ENCODE measurements at regions not wholly inside any gene's neighbourhood (a gene's known extent, or its start where the extent isn't known, plus 50 kb on each side); places are given as distances from the start of the nearest gene placed in this dataset.

DNA sequence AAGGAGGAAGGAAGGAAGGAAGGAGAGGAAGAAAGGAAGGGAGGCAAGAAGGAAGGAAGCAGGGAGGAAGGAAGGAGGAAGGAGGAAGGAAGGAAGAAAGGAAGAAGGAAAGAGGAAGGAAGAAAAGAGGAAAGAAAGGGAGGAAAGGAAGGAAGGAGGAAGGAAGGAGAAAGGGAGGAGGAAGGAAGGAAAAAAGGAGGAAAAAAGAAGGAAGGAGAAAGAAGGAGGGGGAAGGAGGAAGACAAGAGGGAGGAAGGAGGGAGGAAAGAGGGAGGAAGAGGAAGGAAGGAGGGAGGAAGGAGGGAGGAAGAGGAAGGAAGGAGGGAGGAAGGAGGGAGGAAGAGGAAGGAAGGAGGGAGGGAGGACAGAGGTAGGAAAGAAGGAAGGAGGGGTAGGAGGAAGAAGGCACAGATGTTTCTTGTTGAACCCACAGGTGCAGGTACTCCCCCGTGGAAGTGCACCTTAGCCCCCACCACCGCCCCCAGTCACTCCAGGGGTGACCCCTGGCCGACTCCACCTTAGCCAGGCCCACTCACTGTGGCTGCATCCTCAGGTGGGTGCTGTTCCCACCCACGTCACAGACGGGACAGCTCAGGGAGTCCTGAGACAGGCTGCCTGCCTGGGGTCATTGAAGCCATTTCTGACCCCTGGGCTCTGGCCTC is 57.9 kb upstream of the TTC34 start:
- no TSS peak for BruUV-seq (replicated peaks)

DNA sequence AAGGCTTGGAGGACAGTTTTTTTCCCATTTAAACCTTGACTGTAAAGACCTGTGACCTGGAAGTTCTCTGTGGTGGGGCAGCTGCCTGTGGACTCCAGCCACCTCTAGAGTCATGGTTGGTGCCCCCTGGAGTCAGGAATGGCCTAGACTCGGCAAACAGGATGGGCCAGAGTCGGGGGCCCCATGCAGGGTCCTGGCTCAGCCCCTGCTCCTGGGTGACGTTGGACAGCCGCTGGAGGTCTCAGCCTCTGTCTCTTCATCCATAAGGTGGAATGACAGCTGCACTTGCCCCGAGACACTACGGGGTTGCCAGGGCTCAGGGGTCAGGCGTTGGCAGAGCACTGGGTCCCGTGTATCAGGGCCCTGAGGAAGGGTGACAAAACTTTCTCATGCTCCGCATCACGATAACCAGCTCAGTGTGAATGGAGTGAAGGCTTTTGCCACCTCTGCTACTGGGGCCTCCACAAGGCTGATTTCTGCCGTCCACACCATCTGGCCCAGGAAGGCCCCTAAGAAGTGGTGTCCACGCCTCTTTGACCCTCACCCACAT is 58.5 kb upstream of the TTC34 start:
- Histone ChIP-seq H3K4me2 (ENCODE audit: low read length) (no peak overlapping the region), H4K20me1 (ENCODE audit: insufficient read depth, low read length) (no peaks in the 10 kb centered on the region), H3K4me3 (ENCODE audit: low read depth, low read length, poor library complexity, severe bottlenecking) (no peak overlapping the region), H3K9me2 (ENCODE audit: insufficient read depth, low read length) (no peaks in the 10 kb centered on the region), H3K36me3 (ENCODE audit: insufficient read depth, low read length) (no peaks in the 10 kb centered on the region), H2AFZ (ENCODE audit: low read length) (no peak overlapping the region), H3K79me2 (ENCODE audit: insufficient read depth, low read depth, low read length) (no peaks in the 10 kb centered on the region), H3K27ac (ENCODE audit: low read depth, low read length, poor library complexity, severe bottlenecking) (no peak overlapping the region), H3K4me1 (ENCODE audit: insufficient read depth, low read length, poor library complexity, severe bottlenecking) (no peaks in the 10 kb centered on the region), H3K9me3 (ENCODE audit: low read length) (peaks cover 10% of the 10 kb centered on the region; the same call in 1 of the 2 replicates)
- intact Hi-C loops (cut with micrococcal nuclease; ENCODE audit: unreplicated experiment), result no loop called here
- TF ChIP-seq EZH2phosphoT487 (IDR thresholded peaks at IDR 0.05; ENCODE audit: borderline replicate concordance, low read depth, low read length) (no peak), CTCF (conservative IDR thresholded peaks at IDR 0.05; ENCODE audit: low read length) (no peak)
- ChIA-PET CTCF (ENCODE audit: unreplicated experiment) (no interaction called here), POLR2A (no interaction called here)
- DNase-seq (ENCODE audit: low spot score), result no peak
- no TSS peak for BruUV-seq (replicated peaks)

More for the DNA sequence above, 57.9 kb upstream of the TTC34 start:
- Histone ChIP-seq H3K9me3 (ENCODE audit: low read length) (peaks cover 10% of the 10 kb centered on the region; the same call in 1 of the 2 replicates), H3K9me2 (ENCODE audit: insufficient read depth, low read length) (no peaks in the 10 kb centered on the region), H3K27ac (ENCODE audit: low read depth, low read length, poor library complexity, severe bottlenecking) (no peak overlapping the region), H3K36me3 (ENCODE audit: insufficient read depth, low read length) (no peaks in the 10 kb centered on the region), H3K4me1 (ENCODE audit: insufficient read depth, low read length, poor library complexity, severe bottlenecking) (no peaks in the 10 kb centered on the region), H2AFZ (ENCODE audit: low read length) (no peak overlapping the region), H3K4me2 (ENCODE audit: low read length) (no peak overlapping the region), H3K4me3 (ENCODE audit: low read depth, low read length, poor library complexity, severe bottlenecking) (no peak overlapping the region), H4K20me1 (ENCODE audit: insufficient read depth, low read length) (no peaks in the 10 kb centered on the region), H3K79me2 (ENCODE audit: insufficient read depth, low read depth, low read length) (no peaks in the 10 kb centered on the region)
- ChIA-PET POLR2A (no interaction called here), CTCF (ENCODE audit: unreplicated experiment) (no interaction called here)
- intact Hi-C loops (cut with micrococcal nuclease; ENCODE audit: unreplicated experiment), result no loop called here
- DNase-seq (ENCODE audit: low spot score), result no peak
- TF ChIP-seq EZH2phosphoT487 (IDR thresholded peaks at IDR 0.05; ENCODE audit: borderline replicate concordance, low read depth, low read length) (no peak), CTCF (conservative IDR thresholded peaks at IDR 0.05; ENCODE audit: low read length) (no peak)

DNA sequence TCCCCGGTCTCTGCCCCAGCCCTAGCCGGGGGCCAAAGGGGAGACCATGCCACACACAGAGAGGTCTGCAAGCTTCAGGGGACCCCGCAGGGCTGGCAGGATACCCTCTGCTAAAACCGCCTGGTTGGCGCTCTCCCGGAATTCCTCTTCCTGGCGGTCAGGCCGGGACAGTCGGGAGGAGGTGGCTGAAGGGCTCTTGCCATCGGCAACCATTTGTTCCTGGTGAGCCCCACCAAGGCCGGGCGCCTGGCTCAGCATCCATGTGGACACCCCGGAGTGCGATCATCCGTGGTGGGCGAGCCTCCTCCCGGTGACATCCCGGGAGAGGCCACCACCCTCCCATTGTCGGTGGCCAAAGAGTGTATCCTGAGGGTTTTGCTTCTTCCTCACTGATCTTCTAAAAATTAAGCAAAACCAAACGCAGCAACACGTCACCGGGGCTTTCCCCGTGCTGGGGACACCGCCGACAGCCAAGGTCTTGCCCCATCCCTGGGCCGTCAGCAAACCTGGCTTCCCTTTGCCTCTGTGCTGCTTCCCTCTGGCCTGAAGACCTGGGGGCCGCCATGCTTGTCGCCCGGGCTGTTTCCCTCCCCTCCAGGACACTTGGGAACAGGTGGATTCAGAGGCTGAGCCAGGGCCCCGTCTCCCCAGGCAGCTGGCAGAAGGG is 59.1 kb upstream of the TTC34 start:
- ChIA-PET POLR2A (no interaction called here), CTCF (ENCODE audit: unreplicated experiment) (no interaction called here)
- Histone ChIP-seq H3K36me3 (ENCODE audit: insufficient read depth, low read length) (no peaks in the 10 kb centered on the region), H3K9me2 (ENCODE audit: insufficient read depth, low read length) (no peaks in the 10 kb centered on the region), H3K4me1 (ENCODE audit: insufficient read depth, low read length, poor library complexity, severe bottlenecking) (no peaks in the 10 kb centered on the region), H3K4me3 (ENCODE audit: low read depth, low read length, poor library complexity, severe bottlenecking) (no peak overlapping the region), H2AFZ (ENCODE audit: low read length) (no peak overlapping the region), H3K9me3 (ENCODE audit: low read length) (peaks cover 10% of the 10 kb centered on the region; the same call in 1 of the 2 replicates), H3K79me2 (ENCODE audit: insufficient read depth, low read depth, low read length) (no peaks in the 10 kb centered on the region), H3K4me2 (ENCODE audit: low read length) (no peak overlapping the region), H4K20me1 (ENCODE audit: insufficient read depth, low read length) (no peaks in the 10 kb centered on the region), H3K27ac (ENCODE audit: low read depth, low read length, poor library complexity, severe bottlenecking) (no peak overlapping the region)
- intact Hi-C loops (cut with micrococcal nuclease; ENCODE audit: unreplicated experiment), result no loop called here
- DNase-seq (ENCODE audit: low spot score), result no peak
- BruUV-seq (replicated peaks), result no TSS peak
- TF ChIP-seq EZH2phosphoT487 (IDR thresholded peaks at IDR 0.05; ENCODE audit: borderline replicate concordance, low read depth, low read length) (no peak), CTCF (conservative IDR thresholded peaks at IDR 0.05; ENCODE audit: low read length) (no peak)
